ENCODE measurements at regions not wholly inside any gene's neighbourhood (a gene's known extent, or its start where the extent isn't known, plus 50 kb on each side); places are given as distances from the start of the nearest gene placed in this dataset.

GRCh38 chr14:61954306-61954705 is 192.1 kb downstream of the SNAPC1 start:
- TF ChIP-seq CTCF (IDR thresholded peaks at IDR 0.05), result no peak
- 85% methylated on average over 2 of the region's 3 CpGs for WGBS (ENCODE audit: insufficient coverage)
- Mint-ChIP-seq H3K4me1 (no peaks in the 10 kb centered on the region), H3K27ac (no peak overlapping the region), H3K27me3 (ENCODE audit: low read depth in 2 of 2) (peaks cover 16 to 42% of the 10 kb centered on the region in 2 donors), H3K9me3 (peaks cover 2 to 3% of the 10 kb centered on the region in 2 donors), H3K4me3 (no peak overlapping the region), H3K36me3 (no peaks in the 10 kb centered on the region)
- no peak overlapping the region for H3K4me3 ChIP-seq (ENCODE audit: low read length)
- no peak for ATAC-seq
- intact Hi-C loops (cut with micrococcal nuclease), result no loop called here
- no peak for DNase-seq
- no peak overlapping the region for H3K27ac ChIP-seq (ENCODE audit: low read length)
- no peaks in the 10 kb centered on the region for H3K27me3 ChIP-seq (ENCODE audit: control insufficient read depth, insufficient read depth, low read length)
- H3K36me3 ChIP-seq (ENCODE audit: control insufficient read depth, insufficient read depth, low read length), result no peaks in the 10 kb centered on the region
- H3K4me1 ChIP-seq (ENCODE audit: control insufficient read depth, insufficient read depth, low read length), result no peaks in the 10 kb centered on the region
- no peaks in the 10 kb centered on the region for H3K9me3 ChIP-seq (ENCODE audit: control insufficient read depth, insufficient read depth, low read length)

- intact Hi-C loops (cut with micrococcal nuclease), result no loop called here
- Mint-ChIP-seq H3K4me1 (no peaks in the 10 kb centered on the region), H3K27ac (no peak overlapping the region), H3K36me3 (peaks cover 7% of the 10 kb centered on the region), H3K4me3 (no peak overlapping the region), H3K27me3 (ENCODE audit: low read depth in 2 of 2) (peaks cover 21 to 59% of the 10 kb centered on the region in 2 donors), H3K9me3 (peaks cover 2 to 3% of the 10 kb centered on the region in 2 donors)
- Histone ChIP-seq H3K27me3 (ENCODE audit: control insufficient read depth, insufficient read depth, low read length) (peaks cover 3% of the 10 kb centered on the region), H3K9me3 (ENCODE audit: control insufficient read depth, insufficient read depth, low read length) (no peaks in the 10 kb centered on the region), H3K36me3 (ENCODE audit: control insufficient read depth, insufficient read depth, low read length) (no peaks in the 10 kb centered on the region), H3K4me3 (ENCODE audit: low read length) (no peak overlapping the region), H3K4me1 (ENCODE audit: control insufficient read depth, insufficient read depth, low read length) (no peaks in the 10 kb centered on the region), H3K27ac (ENCODE audit: low read length) (no peak overlapping the region)
- no peak for TF ChIP-seq CTCF (IDR thresholded peaks at IDR 0.05)
- no peak for ATAC-seq
- DNase-seq, result no peak
- WGBS (ENCODE audit: insufficient coverage), result 86% methylated on average over 1 of the region's 1 CpG
These were observed 194.3 kb downstream of the SNAPC1 start for GRCh38 chr14:61956517-61956916.

GRCh38 chr14:61959348-61959747 is 197.1 kb downstream of the SNAPC1 start:
- peaks cover 3% of the 10 kb centered on the region for H3K27me3 ChIP-seq (ENCODE audit: control insufficient read depth, insufficient read depth, low read length)
- no peak overlapping the region for H3K4me3 ChIP-seq (ENCODE audit: low read length)
- peaks cover 16 to 62% of the 10 kb centered on the region in 2 donors for H3K27me3 Mint-ChIP-seq (ENCODE audit: low read depth in 2 of 2)
- H3K4me3 Mint-ChIP-seq, result no peak overlapping the region
- H3K27ac ChIP-seq (ENCODE audit: low read length), result no peak overlapping the region
- peaks cover 7% of the 10 kb centered on the region for H3K36me3 Mint-ChIP-seq
- intact Hi-C loops (cut with micrococcal nuclease), result no loop called here
- no CpG with 5 or more reads among the region's 2 CpGs for WGBS (ENCODE audit: insufficient coverage)
- H3K9me3 ChIP-seq (ENCODE audit: control insufficient read depth, insufficient read depth, low read length), result no peaks in the 10 kb centered on the region
- no peak for DNase-seq
- H3K4me1 ChIP-seq (ENCODE audit: control insufficient read depth, insufficient read depth, low read length), result no peaks in the 10 kb centered on the region
- H3K4me1 Mint-ChIP-seq, result no peaks in the 10 kb centered on the region
- H3K27ac Mint-ChIP-seq, result no peak overlapping the region
- peaks cover 2 to 3% of the 10 kb centered on the region in 2 donors for H3K9me3 Mint-ChIP-seq
- no peaks in the 10 kb centered on the region for H3K36me3 ChIP-seq (ENCODE audit: control insufficient read depth, insufficient read depth, low read length)
- no peak for ATAC-seq
- no peak for TF ChIP-seq CTCF (IDR thresholded peaks at IDR 0.05)

GRCh38 chr14:61961369-61961768 is 199.1 kb downstream of the SNAPC1 start:
- WGBS (ENCODE audit: insufficient coverage), result 45% methylated on average over 1 of the region's 2 CpGs
- intact Hi-C loops (cut with micrococcal nuclease), result no loop called here
- Histone ChIP-seq H3K27me3 (ENCODE audit: control insufficient read depth, insufficient read depth, low read length) (peaks cover 3% of the 10 kb centered on the region), H3K27ac (ENCODE audit: low read length) (no peak overlapping the region), H3K36me3 (ENCODE audit: control insufficient read depth, insufficient read depth, low read length) (no peaks in the 10 kb centered on the region), H3K9me3 (ENCODE audit: control insufficient read depth, insufficient read depth, low read length) (no peaks in the 10 kb centered on the region), H3K4me3 (ENCODE audit: low read length) (no peak overlapping the region), H3K4me1 (ENCODE audit: control insufficient read depth, insufficient read depth, low read length) (no peaks in the 10 kb centered on the region)
- Mint-ChIP-seq H3K27me3 (ENCODE audit: low read depth in 2 of 2) (peaks cover 21 to 63% of the 10 kb centered on the region in 2 donors), H3K4me3 (no peak overlapping the region), H3K36me3 (peaks cover 7% of the 10 kb centered on the region), H3K4me1 (no peaks in the 10 kb centered on the region), H3K27ac (no peak overlapping the region), H3K9me3 (peaks cover 2 to 3% of the 10 kb centered on the region in 2 donors)
- TF ChIP-seq CTCF (IDR thresholded peaks at IDR 0.05), result no peak
- ATAC-seq (no peak), DNase-seq (no peak)

Data from natural killer cell (primary cell).